ENCODE measurements at regions not wholly inside any gene's neighbourhood (a gene's known extent, or its start where the extent isn't known, plus 50 kb on each side); places are given as distances from the start of the nearest gene placed in this dataset.
"Not testable (repeated sequence)": the region's sequence is repeated elsewhere in the genome, so short reads cannot be mapped to it uniquely, and the experiment has no call there.

DNA sequence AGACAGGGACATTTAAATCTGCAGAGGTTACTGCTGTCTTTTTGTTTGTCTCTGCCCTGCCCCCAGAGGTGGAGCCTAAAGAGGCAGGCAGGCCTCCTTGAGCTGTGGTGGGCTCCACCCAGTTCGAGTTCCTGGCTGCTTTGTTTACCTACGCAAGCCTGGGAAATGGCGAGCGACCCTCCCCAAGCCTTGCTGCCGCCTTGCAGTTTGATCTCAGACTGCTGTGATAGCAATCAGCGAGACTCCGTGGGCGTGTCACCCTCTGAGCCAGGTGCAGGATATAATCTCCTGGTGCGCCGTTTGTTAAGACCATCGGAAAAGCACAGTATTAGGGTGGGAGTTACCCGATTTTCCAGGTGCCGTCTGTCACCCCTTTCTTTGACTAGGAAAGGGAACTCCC, 93.3 kb downstream of the ANKRD30BL start:
- not testable (repeated sequence) for DNase-seq

GRCh38 chr2:132065391-132065790, 96.4 kb downstream of the ANKRD30BL start:
- DNase-seq, result not testable (repeated sequence)

DNA sequence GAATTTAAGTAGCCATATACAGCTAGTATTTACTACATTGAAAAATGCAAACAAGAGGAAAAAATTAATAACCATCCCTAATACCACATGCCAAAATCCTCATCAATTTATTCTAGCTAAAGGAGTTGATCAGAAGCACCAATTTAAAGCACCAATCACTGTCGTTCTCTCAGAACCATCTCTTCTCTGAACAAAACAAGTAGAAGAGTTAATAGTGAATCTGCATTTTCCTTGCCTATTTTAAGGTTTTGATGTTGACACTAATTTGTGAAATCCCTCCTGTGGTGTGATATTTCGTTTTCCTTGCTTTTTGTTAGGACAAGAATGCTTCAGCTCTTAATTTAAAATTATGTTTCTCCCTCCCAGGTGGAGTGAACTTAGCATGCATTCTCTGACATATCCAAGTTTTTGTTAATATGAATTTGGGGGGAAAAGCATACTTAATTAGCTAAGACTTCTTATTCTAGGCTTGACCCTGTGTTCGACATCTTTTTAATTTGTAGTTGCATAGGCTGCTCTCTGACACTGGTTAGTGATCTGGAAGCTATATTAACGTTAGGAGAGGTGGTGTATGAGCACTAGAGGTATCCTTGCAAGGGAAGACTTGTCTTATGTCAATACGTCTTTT, 122.0 kb downstream of the ANKRD30BL start:
- not testable (repeated sequence) for DNase-seq

DNA sequence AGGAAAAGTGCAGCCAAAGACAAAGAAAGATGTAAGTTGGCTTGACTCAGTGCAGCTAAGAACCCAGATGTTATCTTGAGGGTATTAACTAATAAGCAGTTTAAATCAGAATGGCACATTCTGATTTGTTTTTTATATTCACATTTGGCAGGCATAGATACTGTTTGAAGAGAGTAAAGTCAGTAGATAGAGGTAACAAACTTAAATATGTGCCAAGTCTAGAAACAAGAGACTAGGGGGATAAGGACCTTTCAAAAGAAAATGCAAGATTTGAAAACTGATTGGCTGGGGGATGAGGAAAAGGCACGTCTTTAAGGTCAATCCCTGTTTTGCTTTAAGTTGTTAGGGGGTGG, 122.9 kb downstream of the ANKRD30BL start:
- DNase-seq, result not testable (repeated sequence)

- DNase-seq, result no peak
Observed at GRCh38 chr2:132038179-132038882, 123.4 kb downstream of the ANKRD30BL start.

DNA sequence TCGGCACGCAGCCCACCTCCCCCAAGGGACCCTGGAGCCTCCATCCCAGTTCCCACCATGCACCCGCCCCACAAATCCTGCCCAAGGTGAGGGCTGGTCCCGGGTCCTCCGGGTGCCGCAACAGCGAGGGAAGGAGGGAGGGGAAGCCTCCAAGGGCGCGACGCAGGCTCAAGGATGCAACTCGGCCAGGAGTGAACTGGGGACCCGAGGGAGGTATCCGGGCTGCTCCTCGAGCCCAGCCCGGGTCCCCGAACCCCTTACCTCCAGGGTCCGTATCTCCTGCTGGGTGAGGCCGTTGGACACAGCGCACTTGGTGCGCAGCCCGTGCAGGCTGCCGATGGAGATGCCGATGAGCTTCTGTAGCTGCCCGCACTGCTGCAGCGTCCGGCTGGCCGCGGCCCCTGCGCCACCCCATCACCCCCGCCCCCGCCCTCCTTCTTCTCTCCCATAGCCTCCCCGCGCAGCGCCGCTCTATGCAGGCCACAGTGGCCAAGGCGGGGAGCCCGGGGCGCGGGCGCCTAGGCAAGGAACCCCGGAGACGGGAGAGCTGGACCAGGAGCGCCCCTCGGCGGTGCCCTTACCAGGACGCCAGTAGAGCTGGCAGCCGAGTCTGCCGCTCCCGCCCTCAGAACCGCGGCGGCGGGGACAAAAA, 124.1 kb downstream of the ANKRD30BL start:
- DNase-seq, result peak; percentile 20

- no peak for DNase-seq
Observed at GRCh38 chr2:132034646-132035045, 127.1 kb downstream of the ANKRD30BL start.

DNA sequence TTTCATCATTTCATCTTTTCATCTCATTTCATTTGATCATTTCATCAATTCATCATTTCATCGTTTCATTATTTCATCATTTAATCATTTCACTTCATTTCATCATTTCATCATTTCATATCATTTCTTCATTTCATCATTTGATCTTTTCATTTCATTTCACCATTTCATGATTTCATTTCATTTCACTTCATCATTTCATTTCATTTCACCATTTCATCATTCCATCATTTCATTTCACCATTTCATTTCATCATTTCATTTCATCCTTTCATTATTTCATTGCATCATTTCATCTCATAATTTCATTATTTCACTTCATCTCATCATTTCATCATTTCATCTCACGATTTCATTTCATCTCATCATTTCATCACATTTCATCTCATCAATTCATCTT, 127.8 kb downstream of the ANKRD30BL start:
- DNase-seq, result no peak

DNA sequence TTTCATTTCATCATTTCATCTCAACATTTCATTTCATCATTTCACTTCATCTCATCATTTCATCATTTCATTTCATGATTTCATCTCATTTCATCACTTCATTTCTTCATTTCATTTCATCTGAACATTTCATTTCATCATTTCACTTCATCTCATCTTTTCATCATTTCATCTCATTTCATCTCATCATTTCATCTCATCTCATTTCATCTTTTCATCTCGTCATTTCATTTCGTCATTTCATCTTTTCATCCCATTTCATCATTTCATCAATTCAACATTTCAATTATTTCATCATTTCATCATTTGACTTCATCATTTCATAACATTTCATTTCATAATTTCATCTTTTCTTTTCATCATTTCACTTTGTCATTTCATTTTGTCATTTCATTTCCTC, 128.4 kb downstream of the ANKRD30BL start:
- DNase-seq, result no peak

GRCh38 chr2:132012046-132012445, 149.7 kb downstream of the ANKRD30BL start:
- not testable (repeated sequence) for DNase-seq

GRCh38 chr2:132009874-132010521, 151.8 kb downstream of the ANKRD30BL start:
- DNase-seq, result peak; percentile 11

DNA sequence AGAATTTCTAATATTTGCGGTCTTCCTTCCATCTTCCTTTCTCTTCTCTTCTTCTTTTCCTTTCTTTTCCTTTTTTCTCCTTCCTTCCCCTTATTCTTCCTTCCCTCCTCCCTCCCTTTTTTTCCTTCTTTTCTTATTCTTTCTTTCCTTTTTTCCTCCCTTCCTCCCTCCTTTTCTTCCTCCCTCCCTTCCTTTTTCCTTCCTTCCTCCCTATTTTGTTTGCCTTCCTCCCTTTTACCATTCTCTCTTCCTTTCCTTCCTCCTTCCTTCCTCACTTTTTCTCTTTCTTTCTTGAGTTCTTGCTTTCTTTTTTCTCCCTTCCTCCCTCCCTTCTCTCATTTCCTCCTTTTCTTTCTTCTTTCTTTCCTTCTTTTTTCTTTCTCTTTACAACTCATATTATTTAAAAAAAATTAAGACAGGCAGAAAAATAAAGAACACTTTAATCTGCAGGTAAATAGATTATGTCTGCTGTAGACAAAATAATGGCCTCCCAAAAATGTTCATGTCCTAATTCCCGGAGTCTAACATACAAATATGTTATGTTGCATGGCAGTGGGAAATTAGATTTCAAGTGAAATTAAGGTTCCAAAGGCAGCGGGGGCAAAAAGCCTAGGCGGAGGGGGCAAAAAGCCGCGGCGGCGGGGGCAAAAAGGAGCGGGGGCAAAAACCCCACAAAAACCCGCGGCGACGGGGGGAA, 152.4 kb downstream of the ANKRD30BL start:
- DNase-seq, result no peak

GRCh38 chr2:131990751-131991150, 171.0 kb downstream of the ANKRD30BL start:
- DNase-seq, result not testable (repeated sequence)

- not testable (repeated sequence) for DNase-seq
Observed at GRCh38 chr2:131966671-131967070, 195.1 kb downstream of the ANKRD30BL start.

DNA sequence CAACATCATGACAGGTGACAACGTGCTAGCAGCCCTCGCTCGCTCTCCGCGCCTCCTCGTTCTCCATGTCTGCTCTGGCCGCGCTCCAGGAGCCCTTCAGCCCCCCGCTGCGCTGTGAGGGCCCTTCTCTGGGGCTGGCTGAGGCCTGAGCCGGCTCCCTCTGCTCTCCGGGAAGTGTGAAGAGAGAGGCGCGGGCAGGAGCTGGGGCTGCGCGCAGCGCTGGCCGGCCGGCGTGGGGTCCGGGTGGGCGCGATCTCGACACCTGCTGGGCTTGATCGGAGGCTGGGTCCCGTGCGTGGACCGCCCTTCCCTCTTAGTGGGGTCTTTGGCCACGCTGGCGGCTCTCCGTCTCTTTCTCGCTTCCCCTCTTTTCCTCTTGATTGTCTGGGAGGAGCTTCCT, 195.5 kb downstream of the ANKRD30BL start:
- no peak for DNase-seq

DNA sequence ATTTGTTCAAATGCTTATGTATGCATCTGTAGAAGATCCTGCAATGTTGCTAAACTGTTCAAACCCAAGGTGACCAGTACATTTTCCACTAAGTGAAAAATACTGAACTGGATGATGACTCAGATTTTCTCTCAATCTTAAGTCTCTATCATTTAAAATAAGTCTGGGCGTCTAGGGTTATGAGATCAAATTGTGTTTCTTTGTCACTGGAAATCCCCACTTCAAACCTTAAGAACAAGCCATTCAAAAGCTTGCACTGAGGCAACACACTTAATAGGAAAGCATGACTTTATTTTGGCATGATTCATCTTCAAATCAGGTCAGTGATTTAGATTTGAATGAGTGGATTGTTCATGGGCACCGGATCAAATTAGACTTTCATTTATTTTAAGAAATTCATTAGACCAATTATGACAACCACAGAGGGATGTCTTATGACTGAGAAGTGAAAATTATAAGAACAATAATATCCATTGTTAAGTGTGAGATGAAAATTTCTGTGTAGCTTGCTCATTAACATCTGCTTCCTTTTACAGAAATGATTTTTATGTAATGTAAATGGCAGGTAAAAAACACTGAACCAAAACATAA, 203.6 kb downstream of the ANKRD30BL start:
- not testable (repeated sequence) for DNase-seq

GRCh38 chr2:131948641-131949040, 213.1 kb downstream of the ANKRD30BL start:
- not testable (repeated sequence) for DNase-seq

GRCh38 chr2:131923287-131923686, 238.5 kb downstream of the ANKRD30BL start:
- not testable (repeated sequence) for DNase-seq

GRCh38 chr2:131922854-131923253, 238.9 kb downstream of the ANKRD30BL start:
- not testable (repeated sequence) for DNase-seq

Data from femur (tissue), 1 donor.